GM19463 (cell line): ENCODE measurements at regions not wholly inside any gene's neighbourhood (a gene's known extent, or its start where the extent isn't known, plus 50 kb on each side); places are given as distances from the start of the nearest gene placed in this dataset.

Source experiments
- ATAC-seq: cut with Tn5 transposase; IDR thresholded peaks from one replicate; pipeline ENCODE4 v1.9.1; 2021; ENCODE audit warnings: mild to moderate bottlenecking, moderate library complexity; ENCODE audit not compliant: unreplicated experiment

- ATAC-seq, result no peak
Measured at GRCh38 chr20:60064554-60065196, 106.5 kb downstream of the CDH26 start.

GRCh38 chr20:60065741-60066437 is 107.7 kb downstream of the CDH26 start:
- no peak for ATAC-seq

GRCh38 chr20:60066438-60066823 is 108.2 kb downstream of the CDH26 start:
- no peak for ATAC-seq

GRCh38 chr20:60068509-60068908 is 110.3 kb downstream of the CDH26 start:
- ATAC-seq, result no peak

- no peak for ATAC-seq
Measured at GRCh38 chr20:60069656-60070055, 111.4 kb downstream of the CDH26 start.

GRCh38 chr20:60070791-60071190 is 112.6 kb downstream of the CDH26 start:
- ATAC-seq, result no peak

GRCh38 chr20:60071965-60072364 is 113.7 kb downstream of the CDH26 start:
- ATAC-seq, result no peak

- no peak for ATAC-seq
Measured at GRCh38 chr20:60073086-60073485, 114.9 kb downstream of the CDH26 start.

- ATAC-seq, result no peak
Measured at GRCh38 chr20:60073504-60073903, 115.3 kb downstream of the CDH26 start.

- ATAC-seq, result no peak
Measured at GRCh38 chr20:60074276-60074675, 116.1 kb downstream of the CDH26 start.

- ATAC-seq, result no peak
Measured at GRCh38 chr20:60078351-60079250, 120.4 kb downstream of the CDH26 start.

GRCh38 chr20:60080401-60080800 is 122.2 kb downstream of the CDH26 start:
- ATAC-seq, result no peak

GRCh38 chr20:60085551-60086132 is 127.4 kb downstream of the CDH26 start:
- no peak for ATAC-seq

GRCh38 chr20:60086821-60087562 is 128.8 kb downstream of the CDH26 start:
- ATAC-seq, result no peak

GRCh38 chr20:60087563-60088105 is 129.4 kb downstream of the CDH26 start:
- ATAC-seq, result no peak

GRCh38 chr20:60088236-60088635 is 130.0 kb downstream of the CDH26 start:
- no peak for ATAC-seq

- ATAC-seq, result no peak
Measured at GRCh38 chr20:60090631-60091030, 132.4 kb downstream of the CDH26 start.

- no peak for ATAC-seq
Measured at GRCh38 chr20:60091305-60091704, 133.1 kb downstream of the CDH26 start.

- no peak for ATAC-seq
Measured at GRCh38 chr20:60091861-60092260, 133.6 kb downstream of the CDH26 start.

- no peak for ATAC-seq
Measured at GRCh38 chr20:60092729-60093128, 134.5 kb downstream of the CDH26 start.
